ENCODE measurements at regions not wholly inside any gene's neighbourhood (a gene's known extent, or its start where the extent isn't known, plus 50 kb on each side); places are given as distances from the start of the nearest gene placed in this dataset.

DNA sequence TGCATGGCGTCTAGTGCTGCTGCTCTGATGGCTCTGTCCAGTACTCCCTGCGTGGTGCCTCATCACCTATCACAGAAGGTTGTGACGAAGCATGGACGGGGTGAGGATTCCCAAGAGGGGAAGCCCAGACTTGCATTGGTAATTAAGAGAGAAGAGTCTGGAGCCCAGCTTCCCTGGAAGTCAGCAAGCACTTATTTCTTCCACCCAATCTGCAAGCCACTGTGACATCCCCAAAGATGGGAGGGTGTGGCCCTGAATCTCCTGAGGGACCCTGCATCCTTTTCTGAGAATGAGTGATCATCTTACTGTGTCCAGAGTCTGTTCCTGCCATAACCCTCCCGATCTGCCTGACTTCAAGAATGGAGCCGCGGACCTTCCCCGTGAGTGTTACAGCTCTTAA, 166.7 kb downstream of the PTPN20 start:
- TF ChIP-seq, protein P1, sequence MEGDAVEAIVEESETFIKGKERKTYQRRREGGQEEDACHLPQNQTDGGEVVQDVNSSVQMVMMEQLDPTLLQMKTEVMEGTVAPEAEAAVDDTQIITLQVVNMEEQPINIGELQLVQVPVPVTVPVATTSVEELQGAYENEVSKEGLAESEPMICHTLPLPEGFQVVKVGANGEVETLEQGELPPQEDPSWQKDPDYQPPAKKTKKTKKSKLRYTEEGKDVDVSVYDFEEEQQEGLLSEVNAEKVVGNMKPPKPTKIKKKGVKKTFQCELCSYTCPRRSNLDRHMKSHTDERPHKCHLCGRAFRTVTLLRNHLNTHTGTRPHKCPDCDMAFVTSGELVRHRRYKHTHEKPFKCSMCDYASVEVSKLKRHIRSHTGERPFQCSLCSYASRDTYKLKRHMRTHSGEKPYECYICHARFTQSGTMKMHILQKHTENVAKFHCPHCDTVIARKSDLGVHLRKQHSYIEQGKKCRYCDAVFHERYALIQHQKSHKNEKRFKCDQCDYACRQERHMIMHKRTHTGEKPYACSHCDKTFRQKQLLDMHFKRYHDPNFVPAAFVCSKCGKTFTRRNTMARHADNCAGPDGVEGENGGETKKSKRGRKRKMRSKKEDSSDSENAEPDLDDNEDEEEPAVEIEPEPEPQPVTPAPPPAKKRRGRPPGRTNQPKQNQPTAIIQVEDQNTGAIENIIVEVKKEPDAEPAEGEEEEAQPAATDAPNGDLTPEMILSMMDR (IDR thresholded peaks at IDR 0.05; ENCODE audit: poor library complexity, severe bottlenecking) = no peak
- TF ChIP-seq RAD21 (conservative IDR thresholded peaks at IDR 0.05) (no peak), POLR2AphosphoS5 (IDR thresholded peaks at IDR 0.05) (no peak)

Measured in neural cell (in vitro differentiated cells).